ENCODE measurements at regions not wholly inside any gene's neighbourhood (a gene's known extent, or its start where the extent isn't known, plus 50 kb on each side); places are given as distances from the start of the nearest gene placed in this dataset.

DNA sequence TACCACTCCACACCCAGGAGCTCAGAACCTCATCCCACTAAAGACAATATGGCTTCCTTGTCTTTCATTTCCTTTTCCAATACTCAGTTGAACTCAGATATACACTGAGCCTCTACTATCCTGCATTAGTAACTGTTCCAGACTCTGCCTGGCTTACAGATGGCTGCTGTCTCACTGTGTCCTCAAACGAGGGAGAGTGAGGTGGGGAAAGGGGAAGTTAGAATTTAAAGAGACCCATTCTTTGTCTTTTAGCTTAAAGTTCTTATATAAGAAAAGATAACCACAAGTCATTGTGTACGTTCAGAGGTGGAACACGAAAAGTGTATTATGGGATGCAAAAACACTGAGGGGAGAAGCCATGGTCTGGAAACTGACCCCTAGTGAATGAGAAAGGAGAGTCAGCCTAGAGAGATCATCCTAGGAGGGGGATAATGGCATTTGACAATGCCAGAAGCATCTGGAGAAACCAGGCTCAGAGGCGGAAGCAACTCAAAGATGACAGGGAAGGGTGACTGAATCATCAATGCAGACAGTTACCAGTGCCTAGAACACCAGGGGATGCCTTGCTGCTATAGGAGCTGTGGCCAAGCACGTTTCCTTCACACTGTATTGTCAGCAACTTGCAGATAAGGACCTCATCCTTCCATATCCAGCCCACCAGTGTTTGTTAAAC is 170.7 kb downstream of the CYRIA start:
- TF ChIP-seq CTCF (IDR thresholded peaks at IDR 0.05) (no peak), POLR2AphosphoS5 (IDR thresholded peaks at IDR 0.05) (no peak)

Data from gastroesophageal sphincter (tissue), 3 donors.